H9 (cell line): ENCODE measurements at regions not wholly inside any gene's neighbourhood (a gene's known extent, or its start where the extent isn't known, plus 50 kb on each side); places are given as distances from the start of the nearest gene placed in this dataset.

Experiments used
- DNase-seq: peaks from one replicate; pipeline ENCODE4 v3.0.0-alpha.2; 2017
- H2AFZ ChIP-seq: one replicate; pipeline ENCODE4 v1.6.1; 2013; ENCODE audit warnings: mild to moderate bottlenecking, low read length, control low read depth, moderate library complexity
- H2AK5ac ChIP-seq: 2 replicates; pipeline ENCODE4 v1.6.1; 2013; ENCODE audit warnings: low read length, control low read depth, mixed read lengths; ENCODE audit not compliant: insufficient read length
- H2BK120ac ChIP-seq: one replicate; pipeline ENCODE4 v1.6.1; 2013; ENCODE audit warnings: low read depth, mild to moderate bottlenecking, low read length, control low read depth, inconsistent platforms; ENCODE audit not compliant: poor library complexity, severe bottlenecking
- H2BK12ac ChIP-seq: 2 replicates; pipeline ENCODE4 v1.6.1; 2013; ENCODE audit warnings: low read length, control low read depth, mixed read lengths, low read depth; ENCODE audit not compliant: insufficient read length
- H2BK15ac ChIP-seq: 2 replicates; pipeline ENCODE4 v1.6.1; 2013; ENCODE audit warnings: low read depth, low read length, control low read depth
- H2BK20ac ChIP-seq: one replicate; pipeline ENCODE4 v1.6.1; 2013; ENCODE audit warnings: low read depth, mild to moderate bottlenecking, low read length, control low read depth, inconsistent platforms; ENCODE audit not compliant: poor library complexity, severe bottlenecking
- H2BK5ac ChIP-seq: 2 replicates; pipeline ENCODE4 v1.6.1; 2013; ENCODE audit warnings: low read length, control low read depth, mixed read lengths; ENCODE audit not compliant: insufficient read length
- H3K14ac ChIP-seq: 2 replicates; pipeline ENCODE4 v1.6.1; 2013; ENCODE audit warnings: low read length, control low read depth; ENCODE audit not compliant: insufficient read depth
- H3K18ac ChIP-seq: 2 replicates; pipeline ENCODE4 v1.6.1; 2013; ENCODE audit warnings: low read depth, mild to moderate bottlenecking, mixed read lengths, low read length, control low read depth; ENCODE audit not compliant: insufficient read length
- H3K23ac ChIP-seq: 2 replicates; pipeline ENCODE4 v1.6.1; 2013; ENCODE audit warnings: low read length, control low read depth, mixed read lengths, low read depth; ENCODE audit not compliant: insufficient read length
- H3K23me2 ChIP-seq: 2 replicates; pipeline ENCODE4 v1.6.1; 2013; ENCODE audit warnings: low read depth, mild to moderate bottlenecking, mixed read lengths, low read length, control low read depth; ENCODE audit not compliant: insufficient read length, poor library complexity, severe bottlenecking
- H3K27ac ChIP-seq: 2 replicates; pipeline ENCODE4 v1.5.1; 2013; ENCODE audit warnings: low read length, control low read depth, mixed read lengths, low read depth; ENCODE audit not compliant: insufficient read length
- H3K27me3 ChIP-seq: 2 replicates; pipeline ENCODE4 v1.6.1; 2013; ENCODE audit warnings: low read length, control low read depth, inconsistent platforms; ENCODE audit not compliant: insufficient read depth
- H3K4ac ChIP-seq: 2 replicates; pipeline ENCODE4 v1.6.1; 2013; ENCODE audit warnings: low read depth, mild to moderate bottlenecking, control low read depth, inconsistent platforms, low read length, moderate library complexity
- H3K4me1 ChIP-seq: 2 replicates; pipeline ENCODE4 v1.6.1; 2013; ENCODE audit warnings: low read length, control low read depth, inconsistent platforms; ENCODE audit not compliant: insufficient read depth
- H3K4me2 ChIP-seq: 2 replicates; pipeline ENCODE4 v1.6.1; 2013; ENCODE audit warnings: low read length, control low read depth, mixed read lengths; ENCODE audit not compliant: insufficient read length, insufficient read depth
- H3K56ac ChIP-seq: 2 replicates; pipeline ENCODE4 v1.6.1; 2013; ENCODE audit warnings: low read depth, mild to moderate bottlenecking, mixed read lengths, low read length, control low read depth; ENCODE audit not compliant: insufficient read length
- H3K79me1 ChIP-seq: 2 replicates; pipeline ENCODE4 v1.6.1; 2013; ENCODE audit warnings: low read depth, mild to moderate bottlenecking, moderate library complexity, low read length, control low read depth, inconsistent platforms; ENCODE audit not compliant: insufficient read depth, poor library complexity, severe bottlenecking
- H3K79me2 ChIP-seq: 2 replicates; pipeline ENCODE4 v1.6.1; 2013; ENCODE audit warnings: low read length, control low read depth, inconsistent platforms; ENCODE audit not compliant: insufficient read depth
- H3K9ac ChIP-seq: 2 replicates; pipeline ENCODE4 v1.6.1; 2013; ENCODE audit warnings: low read length, control low read depth, mixed read lengths; ENCODE audit not compliant: insufficient read length; ENCODE audit errors: extremely low read depth
- H3K9me3 ChIP-seq: one replicate; pipeline ENCODE4 v1.6.1; 2013; ENCODE audit warnings: low read depth, low read length, inconsistent platforms; ENCODE audit not compliant: control insufficient read depth
- H3T11ph ChIP-seq: one replicate; pipeline ENCODE4 v1.6.1; 2013; ENCODE audit warnings: mild to moderate bottlenecking, low read length, control low read depth, inconsistent platforms
- H4K20me1 ChIP-seq: one replicate; pipeline ENCODE4 v1.6.1; 2013; ENCODE audit not compliant: control insufficient read depth, insufficient read length, insufficient read depth
- H4K5ac ChIP-seq: 2 replicates; pipeline ENCODE4 v1.6.1; 2013; ENCODE audit warnings: low read depth, mild to moderate bottlenecking, mixed read lengths, low read length, control low read depth; ENCODE audit not compliant: insufficient read length
- H4K8ac ChIP-seq: replicated peaks from 2 replicates; pipeline ENCODE4 v1.6.1; 2013; ENCODE audit warnings: low read length, control low read depth, mixed read lengths, low read depth; ENCODE audit not compliant: insufficient read length
- H4K91ac ChIP-seq: 2 replicates; pipeline ENCODE4 v1.6.1; 2013; ENCODE audit warnings: low read depth, mild to moderate bottlenecking, moderate library complexity, mixed read lengths, low read length, control low read depth; ENCODE audit not compliant: insufficient read length
- H3K27ac Mint-ChIP-seq, 3 experiments: 2 replicates in 2 of 3; 3 replicates in 1 of 3; pipeline ENCODE4 v1.8.0; 2020 to 2021; ENCODE audit warnings: mixed read lengths in 3 of 3, mild to moderate bottlenecking in 1 of 3, moderate library complexity in 1 of 3
- H3K27me3 Mint-ChIP-seq: 2 replicates; pipeline ENCODE4 v1.8.0; 2021; ENCODE audit warnings: low read depth, mild to moderate bottlenecking, moderate library complexity, mixed read lengths
- H3K36me3 Mint-ChIP-seq, 3 experiments: 2 replicates in 2 of 3; 3 replicates in 1 of 3; pipeline ENCODE4 v1.8.0; 2020 to 2021; ENCODE audit warnings: low read depth in 3 of 3, mixed read lengths in 3 of 3; ENCODE audit not compliant: insufficient read depth in 1 of 3
- H3K4me1 Mint-ChIP-seq, 2 experiments: 2 replicates each; pipeline ENCODE4 v1.8.0; 2020; ENCODE audit warnings: mixed read lengths in 2 of 2
- H3K4me3 Mint-ChIP-seq, 2 experiments: 2 replicates in 1 of 2; 3 replicates in 1 of 2; pipeline ENCODE4 v1.8.0; 2020 to 2021; ENCODE audit warnings: mild to moderate bottlenecking in 2 of 2, mixed read lengths in 2 of 2, moderate library complexity in 1 of 2
- H3K9me3 Mint-ChIP-seq, 2 experiments: 2 replicates in 1 of 2; 3 replicates in 1 of 2; pipeline ENCODE4 v1.8.0; 2020; ENCODE audit warnings: mild to moderate bottlenecking in 2 of 2, mixed read lengths in 2 of 2, moderate library complexity in 1 of 2
- CTCF ChIP-seq: fragments of 200-600 bp; sonication (generic); conservative IDR thresholded peaks from 3 replicates; pipeline ENCODE4 v1.8.0; 2021; ENCODE audit warnings: antibody characterized with exemption, mild to moderate bottlenecking
- WGBS: extraction: QIAGEN DNeasy Blood & Tissue Kit; methylation state at CpG from one replicate; pipeline ENCODE4 v1.1.7; 2013; ENCODE audit warnings: missing lambda C conversion rate, low lambda C conversion rate, mixed read lengths; ENCODE audit not compliant: insufficient read length; ENCODE audit errors: extremely low coverage; 5-methylcytosine and 5-hydroxymethylcytosine counted together

GRCh38 chr2:43157506-43158246 is 68.7 kb downstream of the ZFP36L2 start:
- Histone ChIP-seq H3K9ac (no peak overlapping the region), H4K20me1 (no peaks in the 10 kb centered on the region), H3K56ac (no peak overlapping the region), H2BK15ac (no peak overlapping the region), H3K18ac (no peak overlapping the region), H4K8ac (no peak overlapping the region), H3K9me3 (no peaks in the 10 kb centered on the region), H2AFZ (no peak overlapping the region), H3K14ac (no peak overlapping the region), H2BK120ac (no peak overlapping the region), H3K23ac (no peak overlapping the region), H2BK20ac (no peak overlapping the region), H2BK12ac (no peak overlapping the region), H3K4me2 (no peak overlapping the region), H4K5ac (no peak overlapping the region), H3T11ph (no peak overlapping the region), H3K79me1 (no peaks in the 10 kb centered on the region), H2AK5ac (no peak overlapping the region), H3K79me2 (no peaks in the 10 kb centered on the region), H3K27me3 (no peaks in the 10 kb centered on the region), H3K23me2 (no peaks in the 10 kb centered on the region), H3K4ac (no peak overlapping the region), H3K4me1 (no peaks in the 10 kb centered on the region), H4K91ac (no peak overlapping the region), H2BK5ac (no peak overlapping the region), H3K27ac (no peak overlapping the region)
- peak overlapping the region in 1 of 3 experiments; percentile 61; a peak in 1 of 7 replicates for H3K27ac Mint-ChIP-seq
- H3K4me3 Mint-ChIP-seq = no peak overlapping the region
- no peaks in the 10 kb centered on the region for H3K9me3 Mint-ChIP-seq
- peaks cover 19 to 32% of the 10 kb centered on the region in 2 experiments for H3K4me1 Mint-ChIP-seq
- TF ChIP-seq CTCF = no peak
- no peaks in the 10 kb centered on the region for H3K36me3 Mint-ChIP-seq
- peaks cover 4% of the 10 kb centered on the region for H3K27me3 Mint-ChIP-seq
- no CpG with 5 or more reads among the region's 14 CpGs for WGBS
- DNase-seq = no peak
